Small intestine (tissue), 7 donors: ENCODE measurements at regions not wholly inside any gene's neighbourhood (a gene's known extent, or its start where the extent isn't known, plus 50 kb on each side); places are given as distances from the start of the nearest gene placed in this dataset.

Experiments used
- DNase-seq, 2 donors: peaks; one replicate each; pipeline versions ENCODE4 v3.0.0 to v3.0.0-alpha.2; 2013
- FAIRE-seq: peaks from 2 replicates; lab custom pipeline; 2012; peaks lifted over from hg19 to GRCh38; lab: Jason Lieb, UNC
- H3K27ac ChIP-seq, 3 donors: one replicate each; pipeline ENCODE4 v1.5.1; 2013; ENCODE audit warnings: low read length in 2 of 3, mild to moderate bottlenecking in 2 of 3, control low read depth in 1 of 3, inconsistent platforms in 1 of 3, low read depth in 1 of 3, moderate library complexity in 1 of 3
- H3K27me3 ChIP-seq, 3 donors: one replicate each; pipeline ENCODE4 v1.6.1; 2013; ENCODE audit warnings: low read length in 3 of 3, inconsistent platforms in 1 of 3; ENCODE audit not compliant: control insufficient read depth in 3 of 3, insufficient read depth in 3 of 3
- H3K36me3 ChIP-seq, 3 donors: one replicate each; pipeline ENCODE4 v1.6.1; 2013; ENCODE audit warnings: low read length in 3 of 3, inconsistent platforms in 1 of 3, low read depth in 1 of 3, mild to moderate bottlenecking in 1 of 3, moderate library complexity in 1 of 3; ENCODE audit not compliant: control insufficient read depth in 3 of 3, insufficient read depth in 2 of 3
- H3K4me1 ChIP-seq, 3 donors: one replicate each; pipeline ENCODE4 v1.6.1; 2013; ENCODE audit warnings: low read length in 2 of 3, inconsistent platforms in 1 of 3, low read depth in 1 of 3, mild to moderate bottlenecking in 1 of 3, moderate library complexity in 1 of 3; ENCODE audit not compliant: control insufficient read depth in 3 of 3, insufficient read depth in 2 of 3
- H3K4me3 ChIP-seq, 3 donors: one replicate each; pipeline ENCODE4 v1.5.1; 2013; ENCODE audit warnings: low read length in 3 of 3, control low read depth in 1 of 3, inconsistent platforms in 1 of 3, low read depth in 1 of 3, mild to moderate bottlenecking in 1 of 3, moderate library complexity in 1 of 3
- H3K9me3 ChIP-seq, 2 donors: one replicate each; pipeline ENCODE4 v1.6.1; 2013; ENCODE audit warnings: low read depth in 1 of 2, low read length in 1 of 2; ENCODE audit not compliant: control insufficient read depth in 2 of 2, insufficient read depth in 1 of 2
- WGBS, 3 donors: extraction: QIAGEN DNeasy Blood & Tissue Kit; methylation state at CpG; one replicate each; pipeline ENCODE4 v1.1.7; 2013; 5-methylcytosine and 5-hydroxymethylcytosine counted together
- donor health status: healthy with polysubstance abuse.
- donor health status: control.
- donor health status: control.
- donor health status: Bipolar disorder and iron deficiency.
- donor health status: healthy.

GRCh38 chr1:238811211-238811879, 575.0 kb upstream of the CHRM3 start:
- H3K27me3 ChIP-seq: no peaks in the 10 kb centered on the region
- FAIRE-seq: no peak
- WGBS, 3 donors: 68 to 77% (median 70%) methylated on average over 3 of the region's 3 CpGs
- no peak for DNase-seq
- no peaks in the 10 kb centered on the region for H3K36me3 ChIP-seq
- H3K27ac ChIP-seq: no peak overlapping the region
- H3K9me3 ChIP-seq: peaks cover 0 to 2% of the 10 kb centered on the region in 2 donors
- H3K4me1 ChIP-seq: no peaks in the 10 kb centered on the region
- no peak overlapping the region for H3K4me3 ChIP-seq

DNA sequence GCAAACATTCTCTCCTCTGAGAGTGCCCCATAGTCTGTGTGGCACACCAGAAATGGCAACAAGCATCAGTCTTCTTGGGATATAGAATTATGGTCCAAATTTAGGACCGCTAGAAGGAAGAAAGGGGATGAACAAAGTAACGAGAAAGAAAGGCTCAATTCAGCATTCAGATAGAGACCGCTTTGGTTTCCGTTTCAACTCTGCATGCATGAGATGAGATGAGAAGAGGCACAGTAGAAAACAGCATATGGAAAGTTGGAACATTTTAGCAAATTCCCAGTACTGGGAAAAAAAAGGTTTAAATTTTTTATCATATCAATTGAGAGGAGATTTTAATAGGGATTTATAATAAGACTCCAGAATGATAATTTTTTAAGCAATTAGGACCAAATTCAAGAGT, 595.5 kb upstream of the CHRM3 start:
- DNase-seq (no peak), FAIRE-seq (no peak)
- H3K27ac ChIP-seq: no peak overlapping the region
- no peak overlapping the region for H3K4me3 ChIP-seq
- no peaks in the 10 kb centered on the region for H3K9me3 ChIP-seq
- 88 to 90% (median 88%) methylated on average over 4 of the region's 4 CpGs for WGBS, 3 donors
- H3K4me1 ChIP-seq: no peaks in the 10 kb centered on the region
- no peaks in the 10 kb centered on the region for H3K36me3 ChIP-seq
- H3K27me3 ChIP-seq: no peaks in the 10 kb centered on the region

DNA sequence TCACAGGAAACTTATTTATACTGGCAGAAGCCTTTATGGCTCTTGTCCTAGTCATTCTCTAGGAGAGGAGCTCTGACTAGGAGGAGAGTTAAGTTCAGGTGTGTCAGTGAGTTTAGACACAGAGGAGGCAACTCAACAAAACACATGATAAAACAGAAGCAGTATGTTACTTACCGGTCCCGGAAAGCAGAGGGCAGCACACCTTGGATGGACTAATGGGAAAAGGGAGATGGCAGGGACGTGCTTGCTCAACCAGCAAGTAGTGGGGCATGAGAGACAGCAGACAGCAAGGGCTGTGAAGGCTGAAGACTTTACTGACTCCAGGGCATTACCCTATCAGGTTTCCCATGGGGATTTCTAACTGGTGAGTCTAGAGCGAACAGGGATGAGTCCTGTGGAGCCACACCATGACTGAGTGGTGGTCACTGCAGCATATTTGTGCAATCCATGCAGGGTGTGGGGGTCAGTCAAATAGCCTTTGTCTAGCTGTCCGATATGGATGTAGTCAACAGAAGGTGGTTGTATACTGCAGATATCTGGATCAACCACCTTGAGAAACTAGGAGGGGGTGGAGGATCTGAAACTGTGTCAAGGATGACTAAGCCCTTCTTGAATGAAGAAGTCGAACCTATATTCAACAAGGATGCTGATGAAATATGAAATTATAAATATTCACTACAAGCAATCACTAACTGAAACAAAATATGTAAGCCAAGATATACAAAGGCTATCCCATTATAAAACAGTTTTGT, 596.3 kb upstream of the CHRM3 start:
- Histone ChIP-seq H3K4me1 (no peaks in the 10 kb centered on the region), H3K27me3 (no peaks in the 10 kb centered on the region), H3K4me3 (no peak overlapping the region), H3K9me3 (no peaks in the 10 kb centered on the region), H3K27ac (no peak overlapping the region), H3K36me3 (no peaks in the 10 kb centered on the region)
- DNase-seq (no peak), FAIRE-seq (no peak)
- 74 to 82% (median 79%) methylated on average over 6 of the region's 6 CpGs for WGBS, 3 donors

DNA sequence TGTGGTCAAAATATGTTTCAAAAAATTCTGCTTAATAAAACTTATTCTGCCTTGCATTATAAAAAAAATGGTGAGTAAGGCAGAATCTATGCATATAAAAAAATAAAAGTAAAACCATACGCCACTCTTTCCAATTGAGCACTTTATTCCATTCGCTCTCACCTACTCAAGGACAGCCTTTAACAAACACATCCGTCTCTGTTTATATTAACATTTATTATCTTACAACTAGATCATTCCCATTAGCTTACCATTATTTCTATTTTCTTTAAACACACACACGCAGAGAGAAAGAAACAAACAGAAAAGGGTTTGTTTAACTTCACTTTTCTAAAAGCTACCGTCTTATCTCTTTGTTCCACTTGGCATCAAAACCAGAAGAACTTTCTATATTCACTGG, 598.9 kb upstream of the CHRM3 start:
- 52 to 60% (median 54%) methylated on average over 5 of the region's 5 CpGs for WGBS, 3 donors
- Histone ChIP-seq H3K27ac (no peak overlapping the region), H3K27me3 (no peaks in the 10 kb centered on the region), H3K9me3 (no peaks in the 10 kb centered on the region), H3K4me3 (no peak overlapping the region), H3K4me1 (no peaks in the 10 kb centered on the region), H3K36me3 (no peaks in the 10 kb centered on the region)
- FAIRE-seq (no peak), DNase-seq (no peak)

DNA sequence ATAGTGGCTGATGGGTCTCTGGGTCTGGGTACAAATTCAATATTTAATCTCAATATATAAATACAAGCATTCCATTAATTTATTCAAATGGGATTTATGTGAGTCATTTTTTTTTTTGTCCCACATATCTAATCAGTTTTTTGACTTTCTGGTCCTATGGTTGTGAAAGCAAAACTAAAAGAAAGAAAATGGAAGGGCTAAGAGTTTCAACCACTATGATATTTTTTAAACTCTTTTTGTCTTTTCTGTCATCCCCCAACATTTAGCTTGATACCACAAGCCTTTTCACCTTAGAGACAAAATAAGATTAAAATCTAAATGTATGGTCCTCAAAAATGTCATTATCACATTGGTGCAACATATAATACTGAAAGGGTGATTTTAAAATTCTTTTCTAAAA, 602.7 kb upstream of the CHRM3 start:
- no peaks in the 10 kb centered on the region for H3K9me3 ChIP-seq

DNA sequence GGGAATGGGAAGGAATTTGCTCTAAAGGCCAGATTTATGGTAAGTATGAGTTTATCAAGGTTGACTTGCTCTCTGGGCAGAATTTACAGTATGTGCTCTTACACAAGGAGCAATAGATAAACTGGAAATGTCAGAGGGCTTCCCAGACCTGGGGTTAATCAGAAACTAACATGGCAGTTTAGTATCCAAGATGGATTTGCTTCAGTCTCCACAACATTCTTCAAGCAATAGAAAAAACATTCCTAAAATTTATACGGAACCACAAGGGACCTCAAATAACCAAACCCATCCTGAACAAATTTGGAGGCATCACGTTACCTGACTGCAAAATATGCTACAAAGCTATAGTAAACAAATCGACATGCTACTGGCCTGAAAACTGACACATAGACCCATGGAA, 606.7 kb upstream of the CHRM3 start:
- Histone ChIP-seq H3K9me3 (no peaks in the 10 kb centered on the region), H3K36me3 (no peaks in the 10 kb centered on the region), H3K4me1 (no peaks in the 10 kb centered on the region), H3K27me3 (no peaks in the 10 kb centered on the region), H3K27ac (no peak overlapping the region), H3K4me3 (no peak overlapping the region)
- FAIRE-seq (no peak), DNase-seq (no peak)
- WGBS, 3 donors: 70 to 83% (median 82%) methylated on average over 3 of the region's 3 CpGs

More for the DNA sequence above, 602.7 kb upstream of the CHRM3 start:
- DNase-seq: no peak
- Histone ChIP-seq H3K27ac (no peak overlapping the region), H3K4me3 (no peak overlapping the region), H3K36me3 (no peaks in the 10 kb centered on the region), H3K4me1 (no peaks in the 10 kb centered on the region), H3K27me3 (no peaks in the 10 kb centered on the region)
- no peak for FAIRE-seq

- no peak for FAIRE-seq
- DNase-seq: no peak
- Histone ChIP-seq H3K4me1 (no peaks in the 10 kb centered on the region), H3K9me3 (no peaks in the 10 kb centered on the region), H3K27me3 (no peaks in the 10 kb centered on the region), H3K4me3 (no peak overlapping the region), H3K36me3 (no peaks in the 10 kb centered on the region), H3K27ac (no peak overlapping the region)
- 89 to 93% (median 92%) methylated on average over 1 of the region's 1 CpG for WGBS, 3 donors
Observed at GRCh38 chr1:238778113-238778512, 608.3 kb upstream of the CHRM3 start.

DNA sequence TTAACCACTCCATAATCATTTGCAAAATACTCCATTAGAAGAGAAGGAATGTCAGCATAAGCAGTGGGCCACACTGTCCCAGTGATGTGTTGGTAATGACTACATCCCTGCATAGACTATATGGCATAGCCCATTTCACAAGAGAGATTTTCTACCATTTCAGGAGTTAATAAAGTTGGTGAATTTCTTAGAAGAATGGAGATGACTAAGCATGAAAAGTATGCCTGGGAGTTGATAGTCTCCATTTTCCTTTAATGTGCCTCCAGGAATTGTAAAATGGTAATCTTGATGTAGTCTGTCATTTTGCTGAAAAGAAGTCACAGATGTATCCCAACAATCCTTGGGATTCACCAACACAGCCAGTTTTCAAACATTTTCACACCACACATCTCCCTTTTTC, 608.8 kb upstream of the CHRM3 start:
- FAIRE-seq (no peak), DNase-seq (no peak)
- H3K27me3 ChIP-seq: no peaks in the 10 kb centered on the region
- no peak overlapping the region for H3K27ac ChIP-seq
- H3K9me3 ChIP-seq: no peaks in the 10 kb centered on the region
- H3K4me1 ChIP-seq: no peaks in the 10 kb centered on the region
- H3K36me3 ChIP-seq: no peaks in the 10 kb centered on the region
- no peak overlapping the region for H3K4me3 ChIP-seq
